ENCODE measurements at regions not wholly inside any gene's neighbourhood (a gene's known extent, or its start where the extent isn't known, plus 50 kb on each side); places are given as distances from the start of the nearest gene placed in this dataset.

DNA sequence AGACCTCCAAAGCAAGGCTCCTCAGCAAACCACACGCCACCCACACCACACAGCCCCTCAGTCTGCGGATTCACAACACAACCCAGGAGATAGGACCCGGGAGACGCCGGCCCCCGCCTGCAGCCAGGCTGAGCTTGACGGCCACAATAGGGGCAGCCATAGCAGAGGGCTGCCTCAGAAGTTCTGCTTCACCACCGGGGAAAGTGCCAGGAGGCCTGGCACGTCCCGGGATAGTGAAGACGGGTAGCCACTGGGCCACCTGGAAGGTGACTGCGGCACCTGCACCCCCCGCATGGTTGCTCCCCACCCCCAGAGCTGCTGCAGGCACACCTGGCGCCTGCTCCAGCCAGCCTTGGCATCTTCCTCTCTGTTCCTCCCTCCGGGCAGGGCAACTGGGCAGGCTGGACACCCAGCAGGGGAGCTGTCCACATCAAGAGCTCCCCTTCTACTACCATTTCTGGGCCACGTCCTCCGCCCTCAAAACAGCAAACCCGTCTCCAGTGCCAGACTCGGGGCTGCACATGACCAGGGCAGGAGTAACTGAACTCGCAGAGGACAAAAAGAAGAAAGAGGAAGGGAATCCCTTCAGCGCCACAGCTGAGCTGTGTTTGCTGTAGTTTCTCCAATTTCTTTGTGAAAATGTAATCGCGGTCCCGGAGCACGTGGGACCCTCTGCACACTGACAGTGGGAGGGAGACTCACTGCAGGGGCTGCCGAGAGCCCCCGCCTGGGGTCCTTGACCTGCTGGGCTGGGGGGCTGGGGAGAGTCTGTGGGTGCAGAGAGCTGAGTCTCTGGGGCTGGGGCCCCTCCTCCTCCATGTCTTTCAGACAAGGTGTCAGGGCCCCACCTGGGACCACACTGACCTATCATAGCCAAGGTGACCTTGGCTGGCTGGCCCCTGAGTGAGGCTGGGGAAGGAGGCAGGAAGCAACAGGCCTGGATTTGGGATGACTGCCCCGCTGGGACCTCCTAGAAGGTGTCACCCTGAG, 74.2 kb upstream of the C14orf180 start:
- TF ChIP-seq FOXP2 (optimal IDR thresholded peaks at IDR 0.05; ENCODE audit: borderline replicate concordance, extremely low read depth, extremely low read length, insufficient read depth) = no peak
- TF ChIP-seq TAF1 (IDR thresholded peaks at IDR 0.05; ENCODE audit: borderline replicate concordance, insufficient read depth, low read length) = no peak
- no peak for TF ChIP-seq SIN3A (IDR thresholded peaks at IDR 0.05; ENCODE audit: borderline replicate concordance, insufficient read depth, low read length)
- TF ChIP-seq REST (IDR thresholded peaks at IDR 0.05; ENCODE audit: insufficient read depth in 1 of 2, low read depth in 2 of 2, low read length in 2 of 2) = no peak
- no peak for TF ChIP-seq POLR2AphosphoS5 (IDR thresholded peaks at IDR 0.05; ENCODE audit: low read depth, low read length)

GRCh38 chr14:104506461-104507253, 72.9 kb upstream of the C14orf180 start:
- TF ChIP-seq REST (IDR thresholded peaks at IDR 0.05; ENCODE audit: insufficient read depth in 1 of 2, low read depth in 2 of 2, low read length in 2 of 2) (no peak), SIN3A (IDR thresholded peaks at IDR 0.05; ENCODE audit: borderline replicate concordance, insufficient read depth, low read length) (no peak), TAF1 (IDR thresholded peaks at IDR 0.05; ENCODE audit: borderline replicate concordance, insufficient read depth, low read length) (no peak), FOXP2 (optimal IDR thresholded peaks at IDR 0.05; ENCODE audit: borderline replicate concordance, extremely low read depth, extremely low read length, insufficient read depth) (no peak), POLR2AphosphoS5 (IDR thresholded peaks at IDR 0.05; ENCODE audit: low read depth, low read length) (no peak)

DNA sequence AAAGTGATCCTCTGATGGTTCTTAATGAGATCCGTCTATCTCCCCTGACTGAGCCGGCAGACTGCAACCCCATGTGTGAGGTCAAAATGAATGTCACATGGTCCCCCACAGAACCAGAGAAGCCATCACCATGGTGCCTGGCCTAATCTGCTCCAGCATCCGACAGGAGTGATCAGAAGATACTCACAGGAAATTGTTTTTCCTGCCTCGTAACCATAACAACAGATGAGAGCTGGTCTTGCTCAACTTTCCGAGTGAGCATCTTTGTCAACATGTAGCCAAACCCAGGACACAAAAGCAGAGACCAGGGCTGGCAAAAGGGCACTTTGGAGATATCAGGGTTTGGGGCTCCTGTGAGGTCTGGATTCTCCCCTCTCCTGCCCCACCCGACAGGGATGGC, 72.1 kb upstream of the C14orf180 start:
- TF ChIP-seq REST (IDR thresholded peaks at IDR 0.05; ENCODE audit: insufficient read depth in 1 of 2, low read depth in 2 of 2, low read length in 2 of 2) = no peak
- TF ChIP-seq SIN3A (IDR thresholded peaks at IDR 0.05; ENCODE audit: borderline replicate concordance, insufficient read depth, low read length) = no peak
- TF ChIP-seq FOXP2 (optimal IDR thresholded peaks at IDR 0.05; ENCODE audit: borderline replicate concordance, extremely low read depth, extremely low read length, insufficient read depth) = no peak
- no peak for TF ChIP-seq TAF1 (IDR thresholded peaks at IDR 0.05; ENCODE audit: borderline replicate concordance, insufficient read depth, low read length)

- TF ChIP-seq REST (IDR thresholded peaks at IDR 0.05; ENCODE audit: insufficient read depth in 1 of 2, low read depth in 2 of 2, low read length in 2 of 2) = no peak
- TF ChIP-seq FOXP2 (optimal IDR thresholded peaks at IDR 0.05; ENCODE audit: borderline replicate concordance, extremely low read depth, extremely low read length, insufficient read depth) = no peak
These were observed 69.9 kb upstream of the C14orf180 start for GRCh38 chr14:104509673-104510072.
